KMS-11 (cell line): ENCODE measurements at regions not wholly inside any gene's neighbourhood (a gene's known extent, or its start where the extent isn't known, plus 50 kb on each side); places are given as distances from the start of the nearest gene placed in this dataset.

Source experiments
- H2AFZ ChIP-seq: fragments of 200-600 bp; sonication (generic); 2 replicates; pipeline ENCODE4 v1.6.1; 2016; ENCODE audit warnings: antibody characterized with exemption, mixed run types, low read depth
- H3K27ac ChIP-seq: fragments of 200-600 bp; sonication (generic); 2 replicates; pipeline ENCODE4 v1.6.1; 2016; ENCODE audit warnings: mild to moderate bottlenecking, mixed run types
- H3K27me3 ChIP-seq: fragments of 200-600 bp; sonication (generic); 2 replicates; pipeline ENCODE4 v1.6.1; 2017; ENCODE audit warnings: mild to moderate bottlenecking, low read depth, mixed run types, moderate library complexity; ENCODE audit not compliant: insufficient read depth
- H3K36me3 ChIP-seq: fragments of 200-600 bp; sonication (generic); 2 replicates; pipeline ENCODE4 v1.6.1; 2017; ENCODE audit warnings: mild to moderate bottlenecking, mixed run types; ENCODE audit not compliant: insufficient read depth
- H3K4me1 ChIP-seq: fragments of 200-600 bp; sonication (generic); 2 replicates; pipeline ENCODE4 v1.6.1; 2016; ENCODE audit warnings: mild to moderate bottlenecking, low read depth, mixed run types; ENCODE audit not compliant: poor library complexity, severe bottlenecking
- H3K4me2 ChIP-seq: fragments of 200-600 bp; sonication (generic); 2 replicates; pipeline ENCODE4 v1.7.0; 2016; ENCODE audit warnings: mild to moderate bottlenecking, mixed run types
- H3K4me3 ChIP-seq: fragments of 200-600 bp; sonication (generic); IDR thresholded peaks from 2 replicates; pipeline ENCODE4 v1.6.1; 2017; ENCODE audit warnings: low read depth, low read length, mixed read lengths; ENCODE audit not compliant: insufficient read depth
- H3K79me2 ChIP-seq: fragments of 200-600 bp; sonication (generic); 2 replicates; pipeline ENCODE4 v1.6.1; 2016; ENCODE audit warnings: low read depth, mixed run types; ENCODE audit not compliant: insufficient read depth
- H3K9ac ChIP-seq: fragments of 200-600 bp; sonication (generic); 2 replicates; pipeline ENCODE4 v1.6.1; 2016; ENCODE audit warnings: mild to moderate bottlenecking, mixed run types
- H4K20me1 ChIP-seq: fragments of 200-600 bp; sonication (generic); 2 replicates; pipeline ENCODE4 v1.6.1; 2016; ENCODE audit warnings: mild to moderate bottlenecking, mixed run types; ENCODE audit not compliant: insufficient read depth
- CTCF ChIP-seq: fragments of 200-600 bp; sonication (generic); conservative IDR thresholded peaks from 2 replicates; pipeline ENCODE4 v1.6.1; 2017; ENCODE audit warnings: low read depth, mild to moderate bottlenecking, antibody characterized with exemption, low read length, moderate library complexity, mixed read lengths

DNA sequence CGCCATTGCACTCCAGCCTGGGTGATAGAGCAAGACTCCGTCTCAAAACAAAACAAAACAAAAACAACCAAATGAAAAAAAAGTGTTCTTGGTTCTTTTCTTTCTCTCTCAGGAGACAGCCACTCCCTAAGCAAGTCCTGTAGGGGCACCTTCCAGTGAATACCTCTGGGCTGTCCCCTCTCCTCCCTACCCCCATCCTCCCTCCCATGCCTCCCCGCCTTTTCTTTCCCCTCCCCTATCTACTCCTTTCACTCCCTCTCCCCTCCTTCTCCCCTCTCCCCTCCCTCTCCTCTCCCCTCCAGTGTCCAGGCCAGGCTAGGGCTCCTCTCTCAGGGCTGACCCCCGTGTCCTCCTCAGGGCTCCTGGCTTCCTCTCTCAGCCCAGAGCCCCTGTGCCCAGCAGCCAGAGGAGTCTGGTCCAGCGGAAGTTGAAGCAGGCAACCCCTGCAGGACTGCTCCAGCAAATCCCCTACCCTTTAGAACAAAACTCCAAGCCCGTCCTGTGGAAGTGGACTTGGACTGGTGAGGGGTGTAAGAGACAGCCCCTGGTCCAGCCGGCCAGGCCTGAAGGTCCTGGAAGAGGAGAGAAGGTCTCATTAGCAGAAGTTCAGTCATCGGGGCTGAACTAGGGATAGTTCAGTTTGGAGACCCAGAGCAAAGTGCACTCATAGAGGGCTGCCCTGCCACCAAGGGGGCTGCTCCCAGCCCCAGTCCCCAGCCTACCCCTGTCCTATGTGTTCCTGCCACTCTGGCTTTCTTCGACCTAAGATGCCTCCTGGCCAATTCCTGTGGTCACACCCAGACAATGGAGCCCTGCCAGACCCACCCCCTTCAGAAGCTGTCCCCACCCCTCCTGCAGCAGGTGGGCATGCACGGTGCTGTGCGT is 79.8 kb upstream of the IQSEC1 start:
- Histone ChIP-seq H3K79me2 (no peaks in the 10 kb centered on the region), H3K9ac (no peak overlapping the region), H2AFZ (no peak overlapping the region), H3K27ac (no peak overlapping the region), H3K4me2 (no peak overlapping the region), H3K36me3 (no peaks in the 10 kb centered on the region), H4K20me1 (no peaks in the 10 kb centered on the region), H3K4me1 (no peaks in the 10 kb centered on the region), H3K4me3 (no peak overlapping the region), H3K27me3 (no peaks in the 10 kb centered on the region)
- TF ChIP-seq CTCF, result no peak

DNA sequence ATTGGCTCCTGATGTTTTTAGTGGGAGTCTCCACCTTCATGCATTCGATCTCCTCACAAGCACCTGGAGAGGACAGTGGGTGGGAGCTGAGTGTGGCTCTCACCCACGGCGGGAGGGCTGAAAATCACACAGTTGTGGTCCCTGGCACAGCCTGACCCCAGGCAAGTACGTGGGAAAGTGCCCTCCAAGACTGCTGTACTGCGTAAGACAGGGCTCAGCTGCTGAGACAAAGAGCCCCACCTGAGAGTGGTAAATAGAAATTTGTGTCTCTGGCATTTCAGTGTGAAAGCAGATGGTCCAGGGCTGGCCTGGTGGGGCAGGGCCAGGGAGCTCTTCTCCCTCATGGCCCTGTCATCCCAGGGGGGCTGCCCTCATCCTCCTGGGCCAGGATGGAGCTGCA is 77.4 kb upstream of the IQSEC1 start:
- Histone ChIP-seq H4K20me1 (no peaks in the 10 kb centered on the region), H3K79me2 (no peaks in the 10 kb centered on the region), H3K4me1 (no peaks in the 10 kb centered on the region), H3K4me2 (no peak overlapping the region), H2AFZ (no peak overlapping the region), H3K36me3 (no peaks in the 10 kb centered on the region), H3K9ac (no peak overlapping the region), H3K27ac (no peak overlapping the region), H3K27me3 (no peaks in the 10 kb centered on the region), H3K4me3 (no peak overlapping the region)
- TF ChIP-seq CTCF, result no peak

DNA sequence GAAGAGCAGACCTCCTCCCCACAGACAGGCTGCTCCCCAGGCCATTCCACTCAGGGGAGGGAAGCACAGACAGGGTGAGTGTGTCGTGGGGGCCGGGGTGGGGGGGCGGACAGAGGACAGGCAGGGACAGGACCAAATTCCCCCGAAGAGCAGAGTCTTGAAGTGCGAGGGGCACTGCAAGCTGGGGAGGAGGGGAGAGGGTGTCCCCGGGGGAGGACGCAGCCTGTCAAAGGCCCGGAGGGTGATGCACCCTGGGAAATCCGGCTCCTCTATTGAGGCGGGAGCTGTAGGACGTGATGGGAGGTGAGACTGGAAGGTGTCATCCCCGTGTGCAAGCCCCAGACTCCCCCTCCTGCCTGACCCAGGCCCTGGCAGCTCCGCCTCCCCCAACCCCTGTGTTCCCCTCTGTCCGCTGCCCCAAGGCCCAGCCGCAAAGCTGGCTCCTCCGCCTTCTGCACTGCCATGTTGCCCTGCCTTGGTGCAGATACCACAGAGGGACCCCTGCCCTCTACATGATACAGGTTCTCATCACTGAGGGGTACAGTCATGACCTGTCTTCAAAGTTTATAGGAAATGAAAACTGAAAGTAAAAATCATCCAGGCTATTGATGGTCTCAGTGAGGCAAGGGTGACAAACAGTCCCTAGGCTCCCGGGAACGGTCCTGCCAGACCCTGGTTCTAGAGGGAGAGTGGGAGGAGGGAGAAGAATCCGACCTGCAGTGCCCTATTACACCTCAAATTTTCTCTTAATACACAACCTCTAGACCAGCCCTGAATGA is 76.3 kb upstream of the IQSEC1 start:
- H3K27me3 ChIP-seq, result no peaks in the 10 kb centered on the region
- no peak overlapping the region for H2AFZ ChIP-seq
- H3K4me1 ChIP-seq, result no peaks in the 10 kb centered on the region
- no peaks in the 10 kb centered on the region for H4K20me1 ChIP-seq
- H3K4me2 ChIP-seq, result no peak overlapping the region
- no peak overlapping the region for H3K27ac ChIP-seq
- H3K36me3 ChIP-seq, result no peaks in the 10 kb centered on the region
- H3K4me3 ChIP-seq, result no peak overlapping the region
- H3K79me2 ChIP-seq, result no peaks in the 10 kb centered on the region
- no peak overlapping the region for H3K9ac ChIP-seq
- TF ChIP-seq CTCF, result no peak

DNA sequence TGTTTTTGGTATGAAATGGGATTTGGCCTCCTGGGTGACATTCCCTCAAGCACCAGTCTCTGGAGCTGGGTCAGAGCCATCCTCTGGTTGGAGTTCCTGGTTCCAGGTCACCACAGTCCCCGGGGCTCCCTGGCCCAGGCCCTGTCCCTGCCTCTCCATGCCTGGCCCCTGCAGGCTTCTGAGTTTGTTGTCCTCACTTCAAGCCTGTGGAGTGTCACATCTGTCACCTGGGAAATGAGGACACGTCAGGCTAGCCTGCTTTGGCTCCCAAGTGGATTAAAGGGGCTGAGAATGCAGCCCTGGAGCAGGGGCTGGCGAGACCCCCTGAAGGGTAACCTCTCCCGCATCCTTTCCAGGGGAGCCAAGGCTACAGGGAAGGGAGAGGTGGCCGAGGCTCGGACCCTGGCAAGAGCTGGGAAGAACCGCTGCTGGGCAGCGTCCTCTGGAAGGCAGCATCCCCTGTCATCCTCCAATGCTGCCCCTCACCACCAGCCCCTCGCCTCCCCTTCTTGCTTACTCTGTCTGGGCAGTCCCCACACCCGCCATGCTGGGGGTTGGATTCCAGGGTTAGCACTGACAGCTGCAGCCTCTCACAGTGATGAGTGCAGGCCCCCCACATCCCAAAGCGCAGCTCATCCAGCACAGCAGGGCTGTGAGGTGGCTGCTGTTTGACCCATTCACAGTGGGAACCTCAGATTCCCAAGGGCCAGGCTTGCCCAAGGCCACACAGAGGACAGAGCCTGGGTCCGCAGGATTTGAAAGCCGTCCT is 75.5 kb upstream of the IQSEC1 start:
- Histone ChIP-seq H3K36me3 (no peaks in the 10 kb centered on the region), H2AFZ (no peak overlapping the region), H3K4me2 (no peak overlapping the region), H4K20me1 (no peaks in the 10 kb centered on the region), H3K4me3 (no peak overlapping the region), H3K9ac (no peak overlapping the region), H3K4me1 (no peaks in the 10 kb centered on the region), H3K27ac (no peak overlapping the region), H3K27me3 (no peaks in the 10 kb centered on the region), H3K79me2 (no peaks in the 10 kb centered on the region)
- no peak for TF ChIP-seq CTCF
